Adrenal gland (tissue), 9 donors: ENCODE measurements at regions not wholly inside any gene's neighbourhood (a gene's known extent, or its start where the extent isn't known, plus 50 kb on each side); places are given as distances from the start of the nearest gene placed in this dataset.

Experiments used
- DNase-seq, 7 donors: peaks; one replicate each; pipeline ENCODE4 v3.0.0-alpha.2; 2019 to 2020
- H3K27ac ChIP-seq, 5 donors: fragments of 200-600 bp; sonication (generic) in 4 of 5; 1 replicate in 3 of 5; 2 replicates in 2 of 5; pipeline versions ENCODE4 v1.5.1 to v1.8.0; 2016 to 2020; ENCODE audit warnings: mild to moderate bottlenecking in 1 of 5
- H3K27me3 ChIP-seq: fragments of 200-600 bp; 2 replicates; pipeline ENCODE4 v1.8.0; 2021
- H3K36me3 ChIP-seq, 2 donors: fragments of 200-600 bp; replicated peaks in 1 of 2; 1 replicate in 1 of 2; 2 replicates in 1 of 2; pipeline versions ENCODE4 v1.5.1 to v1.8.0; 2018 to 2022
- H3K4me1 ChIP-seq, 2 donors: fragments of 200-600 bp; replicated peaks in 1 of 2; 1 replicate in 1 of 2; 2 replicates in 1 of 2; pipeline versions ENCODE4 v1.5.1 to v1.8.0; 2018 to 2021
- H3K4me3 ChIP-seq, 4 donors: fragments of 200-600 bp; sonication (generic) in 3 of 4; one replicate each; pipeline ENCODE4 v1.5.1; 2016 to 2018
- H3K9me3 ChIP-seq, 3 donors: fragments of 200-600 bp; sonication (generic) in 1 of 3; replicated peaks in 1 of 3; 1 replicate in 2 of 3; 2 replicates in 1 of 3; pipeline versions ENCODE4 v1.5.1 to v1.8.0; 2016 to 2021
- POLR2A ChIP-seq, 2 donors: fragments of 450-650 bp; IDR thresholded peaks; one replicate each; pipeline ENCODE4 v1.6.1; 2017; ENCODE audit warnings: antibody characterized with exemption in 2 of 2, mild to moderate bottlenecking in 2 of 2, moderate library complexity in 1 of 2
- WGBS, 4 donors: extraction: QIAGEN DNeasy Blood & Tissue Kit in 2 of 4; methylation state at CpG; one replicate each; pipeline versions ENCODE4 v1.1.5 to v1.1.7; 2013 to 2017; 5-methylcytosine and 5-hydroxymethylcytosine counted together
- intact Hi-C, 2 donors: fragments of 100-400 bp; cut with DNase I; formaldehyde crosslinking; loops; one replicate each; pipeline versions ENCODE4 v1.14.1 to v1.15.0; 2022 to 2023
- TF ChIP-seq, protein P1 (sequence below), 6 experiments: fragments of 450-650 bp in 4 of 6; fragments of 200-600 bp in 2 of 6; sonication (generic) in 1 of 6; IDR thresholded peaks; 1 replicate in 5 of 6; 2 replicates in 1 of 6; pipeline versions ENCODE4 v1.5.1 to v1.8.0; 2016 to 2021; ENCODE audit warnings: antibody characterized with exemption in 6 of 6, mild to moderate bottlenecking in 2 of 6, moderate library complexity in 1 of 6
- donor health status: healthy with polysubstance abuse.
- donor health status: Bipolar disorder and iron deficiency.
- donor health status: DM: yes; HTN: yes; CAD: no.
- donor health status: DM: no; HTN: no; CAD: no.
- donor health status: DM: no; HTN: no; CAD: no.

- intact Hi-C loops: no loop called here
- no peaks in the 10 kb centered on the region for H3K9me3 ChIP-seq
- TF ChIP-seq, protein P1, sequence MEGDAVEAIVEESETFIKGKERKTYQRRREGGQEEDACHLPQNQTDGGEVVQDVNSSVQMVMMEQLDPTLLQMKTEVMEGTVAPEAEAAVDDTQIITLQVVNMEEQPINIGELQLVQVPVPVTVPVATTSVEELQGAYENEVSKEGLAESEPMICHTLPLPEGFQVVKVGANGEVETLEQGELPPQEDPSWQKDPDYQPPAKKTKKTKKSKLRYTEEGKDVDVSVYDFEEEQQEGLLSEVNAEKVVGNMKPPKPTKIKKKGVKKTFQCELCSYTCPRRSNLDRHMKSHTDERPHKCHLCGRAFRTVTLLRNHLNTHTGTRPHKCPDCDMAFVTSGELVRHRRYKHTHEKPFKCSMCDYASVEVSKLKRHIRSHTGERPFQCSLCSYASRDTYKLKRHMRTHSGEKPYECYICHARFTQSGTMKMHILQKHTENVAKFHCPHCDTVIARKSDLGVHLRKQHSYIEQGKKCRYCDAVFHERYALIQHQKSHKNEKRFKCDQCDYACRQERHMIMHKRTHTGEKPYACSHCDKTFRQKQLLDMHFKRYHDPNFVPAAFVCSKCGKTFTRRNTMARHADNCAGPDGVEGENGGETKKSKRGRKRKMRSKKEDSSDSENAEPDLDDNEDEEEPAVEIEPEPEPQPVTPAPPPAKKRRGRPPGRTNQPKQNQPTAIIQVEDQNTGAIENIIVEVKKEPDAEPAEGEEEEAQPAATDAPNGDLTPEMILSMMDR (IDR thresholded peaks at IDR 0.05): no peak
- TF ChIP-seq POLR2A (IDR thresholded peaks at IDR 0.05): no peak
- no peaks in the 10 kb centered on the region for H3K27me3 ChIP-seq
- no peak for DNase-seq
- no peaks in the 10 kb centered on the region for H3K36me3 ChIP-seq
- no peaks in the 10 kb centered on the region for H3K4me1 ChIP-seq
- no peak overlapping the region for H3K4me3 ChIP-seq
- 85 to 96% (median 92%) methylated on average over 1 of the region's 1 CpG for WGBS, 4 donors
- no peak overlapping the region for H3K27ac ChIP-seq
Measured at GRCh38 chr11:95389427-95389826, 158.4 kb upstream of the SESN3 start.

- Histone ChIP-seq H3K4me1 (no peaks in the 10 kb centered on the region), H3K27me3 (no peaks in the 10 kb centered on the region), H3K4me3 (no peak overlapping the region), H3K27ac (no peak overlapping the region), H3K36me3 (no peaks in the 10 kb centered on the region), H3K9me3 (no peaks in the 10 kb centered on the region)
- intact Hi-C loops: no loop called here
- 87 to 92% (median 89%) methylated on average over 6 of the region's 6 CpGs for WGBS, 4 donors
- DNase-seq: no peak
- no peak for TF ChIP-seq POLR2A (IDR thresholded peaks at IDR 0.05)
- TF ChIP-seq, protein P1 (IDR thresholded peaks at IDR 0.05): no peak
Measured at GRCh38 chr11:95388086-95388485, 157.1 kb upstream of the SESN3 start.

GRCh38 chr11:95387325-95387724, 156.3 kb upstream of the SESN3 start:
- H3K36me3 ChIP-seq: no peaks in the 10 kb centered on the region
- TF ChIP-seq POLR2A (IDR thresholded peaks at IDR 0.05): no peak
- TF ChIP-seq, protein P1 (IDR thresholded peaks at IDR 0.05): no peak

GRCh38 chr11:95385577-95385976, 154.6 kb upstream of the SESN3 start:
- Histone ChIP-seq H3K36me3 (no peaks in the 10 kb centered on the region), H3K27ac (no peak overlapping the region), H3K4me1 (no peaks in the 10 kb centered on the region), H3K27me3 (no peaks in the 10 kb centered on the region), H3K9me3 (no peaks in the 10 kb centered on the region), H3K4me3 (no peak overlapping the region)
- TF ChIP-seq POLR2A (IDR thresholded peaks at IDR 0.05): no peak
- TF ChIP-seq, protein P1 (IDR thresholded peaks at IDR 0.05): no peak
- intact Hi-C loops: no loop called here
- DNase-seq: no peak

More at GRCh38 chr11:95387325-95387724, 156.3 kb upstream of the SESN3 start:
- Histone ChIP-seq H3K27me3 (no peaks in the 10 kb centered on the region), H3K9me3 (no peaks in the 10 kb centered on the region), H3K4me3 (no peak overlapping the region), H3K27ac (no peak overlapping the region), H3K4me1 (no peaks in the 10 kb centered on the region)
- DNase-seq: no peak
- intact Hi-C loops: no loop called here
- 94 to 100% (median 97%) methylated on average over 1 of the region's 1 CpG for WGBS, 4 donors
